ENCODE measurements at regions not wholly inside any gene's neighbourhood (a gene's known extent, or its start where the extent isn't known, plus 50 kb on each side); places are given as distances from the start of the nearest gene placed in this dataset.

DNA sequence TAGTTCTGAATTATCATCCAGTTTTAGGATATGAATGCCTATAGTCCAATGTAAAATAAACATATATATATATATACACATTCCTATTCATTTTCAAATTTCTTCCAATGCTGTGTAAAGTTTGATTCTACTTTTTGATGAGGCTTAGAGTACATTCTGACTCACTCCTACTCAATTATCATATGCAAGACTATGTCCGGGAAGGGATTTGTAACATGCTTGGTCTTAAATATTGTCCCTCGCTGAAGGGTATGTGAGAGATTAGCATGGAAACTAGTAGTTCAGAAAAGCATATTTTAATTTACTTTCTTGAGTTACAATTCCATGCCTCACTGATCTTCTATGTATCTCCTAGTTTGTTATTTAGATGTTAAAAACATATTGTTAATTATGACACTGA lies 377.7 kb upstream of the MAP2 start:
- H3K9ac ChIP-seq, result no peak overlapping the region
- H3K4me1 ChIP-seq (ENCODE audit: control insufficient read depth in 1 of 2, insufficient read depth in 2 of 2, low read depth in 1 of 2, low read length in 1 of 2), result no peaks in the 10 kb centered on the region
- no peaks in the 10 kb centered on the region for H3K9me3 ChIP-seq
- 53% methylated on average over 2 of the region's 2 CpGs for WGBS (ENCODE audit: low lambda C conversion rate)
- no peaks in the 10 kb centered on the region for H3K36me3 ChIP-seq (replicated peaks in 1 of 2; ENCODE audit: control insufficient read depth in 1 of 2, insufficient read depth in 2 of 2, low read length in 1 of 2)
- TF ChIP-seq, protein P1, sequence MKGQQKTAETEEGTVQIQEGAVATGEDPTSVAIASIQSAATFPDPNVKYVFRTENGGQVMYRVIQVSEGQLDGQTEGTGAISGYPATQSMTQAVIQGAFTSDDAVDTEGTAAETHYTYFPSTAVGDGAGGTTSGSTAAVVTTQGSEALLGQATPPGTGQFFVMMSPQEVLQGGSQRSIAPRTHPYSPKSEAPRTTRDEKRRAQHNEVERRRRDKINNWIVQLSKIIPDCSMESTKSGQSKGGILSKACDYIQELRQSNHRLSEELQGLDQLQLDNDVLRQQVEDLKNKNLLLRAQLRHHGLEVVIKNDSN (IDR thresholded peaks at IDR 0.05; ENCODE audit: borderline replicate concordance, low read depth), result no peak
- TF ChIP-seq, protein P2, sequence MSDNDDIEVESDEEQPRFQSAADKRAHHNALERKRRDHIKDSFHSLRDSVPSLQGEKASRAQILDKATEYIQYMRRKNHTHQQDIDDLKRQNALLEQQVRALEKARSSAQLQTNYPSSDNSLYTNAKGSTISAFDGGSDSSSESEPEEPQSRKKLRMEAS (IDR thresholded peaks at IDR 0.05; ENCODE audit: low read depth), result no peak
- TF ChIP-seq JUND (IDR thresholded peaks at IDR 0.05) (no peak), TAF1 (IDR thresholded peaks at IDR 0.05; ENCODE audit: borderline replicate concordance, low read depth, low read length) (no peak), RCOR1 (IDR thresholded peaks at IDR 0.05; ENCODE audit: low read length) (no peak), RAD21 (IDR thresholded peaks at IDR 0.05; ENCODE audit: low read length) (no peak), FOSL2 (IDR thresholded peaks at IDR 0.05; ENCODE audit: borderline replicate concordance, low read depth) (no peak), SIN3A (IDR thresholded peaks at IDR 0.05; ENCODE audit: borderline replicate concordance, low read depth, low read length) (no peak), EP300 (IDR thresholded peaks at IDR 0.05; ENCODE audit: borderline replicate concordance in 1 of 2, low read depth in 1 of 2, low read length in 1 of 2) (no peak), SMC3 (IDR thresholded peaks at IDR 0.05; ENCODE audit: low read depth, low read length) (no peak)
- TF ChIP-seq, protein P3, sequence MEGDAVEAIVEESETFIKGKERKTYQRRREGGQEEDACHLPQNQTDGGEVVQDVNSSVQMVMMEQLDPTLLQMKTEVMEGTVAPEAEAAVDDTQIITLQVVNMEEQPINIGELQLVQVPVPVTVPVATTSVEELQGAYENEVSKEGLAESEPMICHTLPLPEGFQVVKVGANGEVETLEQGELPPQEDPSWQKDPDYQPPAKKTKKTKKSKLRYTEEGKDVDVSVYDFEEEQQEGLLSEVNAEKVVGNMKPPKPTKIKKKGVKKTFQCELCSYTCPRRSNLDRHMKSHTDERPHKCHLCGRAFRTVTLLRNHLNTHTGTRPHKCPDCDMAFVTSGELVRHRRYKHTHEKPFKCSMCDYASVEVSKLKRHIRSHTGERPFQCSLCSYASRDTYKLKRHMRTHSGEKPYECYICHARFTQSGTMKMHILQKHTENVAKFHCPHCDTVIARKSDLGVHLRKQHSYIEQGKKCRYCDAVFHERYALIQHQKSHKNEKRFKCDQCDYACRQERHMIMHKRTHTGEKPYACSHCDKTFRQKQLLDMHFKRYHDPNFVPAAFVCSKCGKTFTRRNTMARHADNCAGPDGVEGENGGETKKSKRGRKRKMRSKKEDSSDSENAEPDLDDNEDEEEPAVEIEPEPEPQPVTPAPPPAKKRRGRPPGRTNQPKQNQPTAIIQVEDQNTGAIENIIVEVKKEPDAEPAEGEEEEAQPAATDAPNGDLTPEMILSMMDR (IDR thresholded peaks at IDR 0.05), result no peak
- no peaks in the 10 kb centered on the region for H3K79me2 ChIP-seq (ENCODE audit: insufficient read depth)
- H3K4me3 ChIP-seq (ENCODE audit: low read depth in 2 of 2, low read length in 1 of 2), result no peak overlapping the region
- no peaks in the 10 kb centered on the region for H3F3A ChIP-seq (replicated peaks; ENCODE audit: insufficient read depth)
- no peak overlapping the region for H2AFZ ChIP-seq (ENCODE audit: low read depth)
- POLR2A ChIA-PET, result no interaction called here
- H3K9me2 ChIP-seq, result no peaks in the 10 kb centered on the region
- H3K27me3 ChIP-seq (ENCODE audit: insufficient read depth), result no peaks in the 10 kb centered on the region
- H3K27ac ChIP-seq (ENCODE audit: low read depth in 2 of 2, low read length in 1 of 2), result no peak overlapping the region
- no peak for DNase-seq
- CTCF ChIA-PET, result no interaction called here
- H4K20me1 ChIP-seq (ENCODE audit: insufficient read depth), result no peaks in the 10 kb centered on the region
- H3K4me2 ChIP-seq, result no peak overlapping the region

DNA sequence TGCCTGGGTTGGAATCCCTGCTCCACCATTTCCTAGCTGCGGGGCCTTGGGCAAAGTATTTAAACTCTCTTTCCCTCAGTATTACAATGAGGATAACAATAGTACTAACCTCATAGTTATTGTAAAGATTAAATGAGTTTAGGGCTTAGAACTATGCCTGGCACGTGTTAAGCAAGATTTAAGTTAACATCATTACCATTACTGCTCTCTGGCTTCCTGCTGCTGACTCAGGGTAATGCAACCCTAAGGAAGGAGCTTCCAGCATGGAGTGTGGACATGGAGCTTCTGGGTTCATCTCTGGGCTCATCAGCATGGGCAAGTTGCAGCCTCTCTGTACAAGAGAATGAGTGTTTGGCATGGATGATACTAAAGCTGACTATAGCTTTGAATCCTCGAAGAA lies 374.2 kb upstream of the MAP2 start:
- CTCF ChIA-PET, result no interaction called here
- Histone ChIP-seq H3K9me2 (no peaks in the 10 kb centered on the region), H3K4me2 (no peak overlapping the region), H3K27ac (ENCODE audit: low read depth in 2 of 2, low read length in 1 of 2) (no peak overlapping the region), H3K9ac (no peak overlapping the region), H3K9me3 (no peaks in the 10 kb centered on the region), H3K79me2 (ENCODE audit: insufficient read depth) (no peaks in the 10 kb centered on the region), H3K4me3 (ENCODE audit: low read depth in 2 of 2, low read length in 1 of 2) (no peak overlapping the region), H4K20me1 (ENCODE audit: insufficient read depth) (no peaks in the 10 kb centered on the region), H3K4me1 (ENCODE audit: control insufficient read depth in 1 of 2, insufficient read depth in 2 of 2, low read depth in 1 of 2, low read length in 1 of 2) (no peaks in the 10 kb centered on the region), H3K36me3 (replicated peaks in 1 of 2; ENCODE audit: control insufficient read depth in 1 of 2, insufficient read depth in 2 of 2, low read length in 1 of 2) (no peaks in the 10 kb centered on the region), H3F3A (replicated peaks; ENCODE audit: insufficient read depth) (no peaks in the 10 kb centered on the region), H3K27me3 (ENCODE audit: insufficient read depth) (no peaks in the 10 kb centered on the region), H2AFZ (ENCODE audit: low read depth) (no peak overlapping the region)
- TF ChIP-seq RAD21 (IDR thresholded peaks at IDR 0.05; ENCODE audit: low read length), result no peak
- TF ChIP-seq GABPA (IDR thresholded peaks at IDR 0.05; ENCODE audit: low read depth), result no peak
- no peak for TF ChIP-seq TCF12 (IDR thresholded peaks at IDR 0.05)
- no peak for TF ChIP-seq MEF2A (IDR thresholded peaks at IDR 0.05; ENCODE audit: borderline replicate concordance, low read depth)
- TF ChIP-seq TEAD4 (IDR thresholded peaks at IDR 0.05; ENCODE audit: borderline replicate concordance, insufficient read depth), result no peak
- no peak for TF ChIP-seq POLR2AphosphoS5 (IDR thresholded peaks at IDR 0.05; ENCODE audit: low read depth, low read length)
- TF ChIP-seq, protein P2 (IDR thresholded peaks at IDR 0.05; ENCODE audit: low read depth), result no peak
- no peak for DNase-seq
- POLR2A ChIA-PET, result no interaction called here
- 13% methylated on average over 3 of the region's 3 CpGs for WGBS (ENCODE audit: low lambda C conversion rate)

Data from SK-N-SH (cell line).